Rectal smooth muscle tissue (tissue), 1 donor: ENCODE measurements at regions not wholly inside any gene's neighbourhood (a gene's known extent, or its start where the extent isn't known, plus 50 kb on each side); places are given as distances from the start of the nearest gene placed in this dataset.
"Not testable (repeated sequence)": the region's sequence is repeated elsewhere in the genome, so short reads cannot be mapped to it uniquely, and the experiment has no call there.

Experiments
- H3K27ac ChIP-seq: one replicate; pipeline ENCODE4 v1.7.0; 2013; ENCODE audit warnings: low read depth, low read length, inconsistent platforms
- H3K27me3 ChIP-seq: one replicate; pipeline ENCODE4 v1.7.0; 2013; ENCODE audit warnings: low read length; ENCODE audit not compliant: control insufficient read depth, insufficient read depth
- H3K36me3 ChIP-seq: one replicate; pipeline ENCODE4 v1.7.0; 2013; ENCODE audit warnings: low read length; ENCODE audit not compliant: control insufficient read depth, insufficient read depth
- H3K4me1 ChIP-seq: one replicate; pipeline ENCODE4 v1.7.0; 2013; ENCODE audit warnings: low read length; ENCODE audit not compliant: control insufficient read depth, insufficient read depth
- H3K4me3 ChIP-seq: one replicate; pipeline ENCODE4 v1.7.0; 2013; ENCODE audit warnings: low read length
- H3K9ac ChIP-seq: one replicate; pipeline ENCODE4 v1.7.0; 2013; ENCODE audit warnings: low read length

- no peaks in the 10 kb centered on the region for H3K4me1 ChIP-seq
- no peak overlapping the region for H3K4me3 ChIP-seq
Measured at GRCh38 chr4:187000281-187000680, 276.6 kb upstream of the FAT1 start.

GRCh38 chr4:187002133-187002532, 278.5 kb upstream of the FAT1 start:
- not testable (repeated sequence) for H3K4me3 ChIP-seq, H3K36me3 ChIP-seq, H3K27ac ChIP-seq, H3K4me1 ChIP-seq, H3K27me3 ChIP-seq, H3K9ac ChIP-seq

More at GRCh38 chr4:187000281-187000680, 276.6 kb upstream of the FAT1 start:
- Histone ChIP-seq H3K9ac (no peak overlapping the region), H3K27me3 (no peaks in the 10 kb centered on the region), H3K36me3 (no peaks in the 10 kb centered on the region), H3K27ac (no peak overlapping the region)

GRCh38 chr4:187004628-187005027, 281.0 kb upstream of the FAT1 start:
- no peak overlapping the region for H3K27ac ChIP-seq

GRCh38 chr4:187006189-187006618, 282.5 kb upstream of the FAT1 start:
- no peak overlapping the region for H3K4me3 ChIP-seq

More at GRCh38 chr4:187004628-187005027, 281.0 kb upstream of the FAT1 start:
- Histone ChIP-seq H3K4me1 (peaks cover 2% of the 10 kb centered on the region), H3K9ac (no peak overlapping the region), H3K36me3 (no peaks in the 10 kb centered on the region), H3K4me3 (no peak overlapping the region), H3K27me3 (no peaks in the 10 kb centered on the region)

GRCh38 chr4:187010052-187010451, 286.4 kb upstream of the FAT1 start:
- no peak overlapping the region for H3K27ac ChIP-seq
- peaks cover 2% of the 10 kb centered on the region for H3K4me1 ChIP-seq

More at GRCh38 chr4:187006189-187006618, 282.5 kb upstream of the FAT1 start:
- Histone ChIP-seq H3K27ac (no peak overlapping the region), H3K4me1 (peaks cover 2% of the 10 kb centered on the region), H3K36me3 (no peaks in the 10 kb centered on the region), H3K9ac (no peak overlapping the region), H3K27me3 (no peaks in the 10 kb centered on the region)

GRCh38 chr4:187016101-187016500, 292.4 kb upstream of the FAT1 start:
- Histone ChIP-seq H3K27ac (no peak overlapping the region), H3K4me3 (no peak overlapping the region), H3K9ac (no peak overlapping the region), H3K27me3 (no peaks in the 10 kb centered on the region), H3K36me3 (no peaks in the 10 kb centered on the region), H3K4me1 (no peaks in the 10 kb centered on the region)

More at GRCh38 chr4:187010052-187010451, 286.4 kb upstream of the FAT1 start:
- no peak overlapping the region for H3K4me3 ChIP-seq
- H3K36me3 ChIP-seq, result no peaks in the 10 kb centered on the region
- H3K9ac ChIP-seq, result no peak overlapping the region
- H3K27me3 ChIP-seq, result no peaks in the 10 kb centered on the region

GRCh38 chr4:187017147-187017546, 293.5 kb upstream of the FAT1 start:
- Histone ChIP-seq H3K36me3 (no peaks in the 10 kb centered on the region), H3K4me1 (no peaks in the 10 kb centered on the region), H3K27me3 (no peaks in the 10 kb centered on the region), H3K4me3 (no peak overlapping the region), H3K9ac (no peak overlapping the region), H3K27ac (no peak overlapping the region)

GRCh38 chr4:187019896-187020295, 296.2 kb upstream of the FAT1 start:
- Histone ChIP-seq H3K36me3 (no peaks in the 10 kb centered on the region), H3K27me3 (no peaks in the 10 kb centered on the region), H3K4me1 (no peaks in the 10 kb centered on the region), H3K9ac (no peak overlapping the region), H3K27ac (no peak overlapping the region), H3K4me3 (no peak overlapping the region)

- H3K27me3 ChIP-seq, result no peaks in the 10 kb centered on the region
- no peak overlapping the region for H3K9ac ChIP-seq
- no peak overlapping the region for H3K27ac ChIP-seq
- no peaks in the 10 kb centered on the region for H3K4me1 ChIP-seq
- no peaks in the 10 kb centered on the region for H3K36me3 ChIP-seq
- no peak overlapping the region for H3K4me3 ChIP-seq
Measured at GRCh38 chr4:187020676-187021075, 297.0 kb upstream of the FAT1 start.

GRCh38 chr4:187021436-187022205, 298.0 kb upstream of the FAT1 start:
- H3K4me3 ChIP-seq, result no peak overlapping the region
- no peak overlapping the region for H3K9ac ChIP-seq
- no peaks in the 10 kb centered on the region for H3K36me3 ChIP-seq
- H3K27ac ChIP-seq, result no peak overlapping the region
- no peaks in the 10 kb centered on the region for H3K4me1 ChIP-seq
- H3K27me3 ChIP-seq, result no peaks in the 10 kb centered on the region

GRCh38 chr4:187027272-187027671, 303.6 kb upstream of the FAT1 start:
- Histone ChIP-seq H3K27ac (no peak overlapping the region), H3K9ac (no peak overlapping the region), H3K27me3 (no peaks in the 10 kb centered on the region), H3K4me3 (no peak overlapping the region), H3K4me1 (no peaks in the 10 kb centered on the region), H3K36me3 (no peaks in the 10 kb centered on the region)

GRCh38 chr4:187042251-187042650, 318.6 kb upstream of the FAT1 start:
- H3K9ac ChIP-seq, result no peak overlapping the region
- H3K4me3 ChIP-seq, result no peak overlapping the region
- no peaks in the 10 kb centered on the region for H3K4me1 ChIP-seq
- H3K36me3 ChIP-seq, result no peaks in the 10 kb centered on the region
- H3K27ac ChIP-seq, result no peak overlapping the region
- no peaks in the 10 kb centered on the region for H3K27me3 ChIP-seq

GRCh38 chr4:187046471-187046870, 322.8 kb upstream of the FAT1 start:
- no peak overlapping the region for H3K4me3 ChIP-seq
- H3K36me3 ChIP-seq, result no peaks in the 10 kb centered on the region
- no peak overlapping the region for H3K27ac ChIP-seq
- no peak overlapping the region for H3K9ac ChIP-seq
- no peaks in the 10 kb centered on the region for H3K27me3 ChIP-seq
- H3K4me1 ChIP-seq, result no peaks in the 10 kb centered on the region
